ENCODE measurements at regions not wholly inside any gene's neighbourhood (a gene's known extent, or its start where the extent isn't known, plus 50 kb on each side); places are given as distances from the start of the nearest gene placed in this dataset.
"Not testable (repeated sequence)": the region's sequence is repeated elsewhere in the genome, so short reads cannot be mapped to it uniquely, and the experiment has no call there.

DNA sequence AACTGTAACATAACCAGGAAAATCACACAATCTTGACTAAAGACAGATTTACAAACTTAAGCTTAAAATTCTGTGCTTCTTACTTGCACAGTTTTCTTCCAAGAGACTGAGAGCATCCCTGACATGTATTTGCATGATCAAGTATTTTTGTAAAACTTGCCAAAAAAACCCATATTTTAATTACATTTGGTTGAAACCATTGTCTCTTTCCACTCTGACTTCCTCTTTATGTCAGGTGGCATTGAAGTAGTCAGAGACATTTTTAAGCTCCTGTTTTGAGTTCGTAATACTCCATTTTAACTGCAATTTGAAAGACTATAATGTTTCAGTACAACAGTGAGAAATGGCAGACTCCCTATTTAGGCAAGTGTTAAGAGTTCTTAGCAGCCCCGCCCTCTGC lies 103.6 kb downstream of the ATXN7L3B start:
- intact Hi-C loops (cut with micrococcal nuclease): no loop called here
- Mint-ChIP-seq H3K27ac (no peak overlapping the region), H3K36me3 (ENCODE audit: low read depth) (no peaks in the 10 kb centered on the region), H3K27me3 (ENCODE audit: low read depth) (no peaks in the 10 kb centered on the region), H3K4me1 (ENCODE audit: low read depth) (no peaks in the 10 kb centered on the region), H3K4me3 (ENCODE audit: low read depth) (no peak overlapping the region), H3K9me3 (no peaks in the 10 kb centered on the region)
- no peak for DNase-seq (ENCODE audit: low spot score)

DNA sequence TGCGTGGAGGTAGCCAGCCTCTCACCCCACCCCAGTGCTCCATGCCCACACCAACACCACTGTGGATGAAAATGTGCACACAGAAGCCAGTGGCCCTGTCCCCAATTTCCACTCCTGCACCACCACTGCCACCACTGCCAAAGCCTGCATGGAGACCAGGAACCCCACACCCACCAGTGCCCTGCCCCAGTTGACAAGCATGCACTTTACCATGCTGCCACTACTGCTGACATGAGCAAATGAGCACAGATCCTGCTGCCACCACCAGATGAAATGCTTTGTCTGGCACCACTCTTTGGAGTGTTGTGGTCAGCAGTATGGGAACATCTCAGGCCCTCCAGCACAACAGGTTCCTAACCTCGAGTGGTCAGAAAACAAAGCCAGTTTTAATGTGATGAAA lies 104.1 kb downstream of the ATXN7L3B start:
- Mint-ChIP-seq H3K9me3 (no peaks in the 10 kb centered on the region), H3K27ac (no peak overlapping the region), H3K36me3 (ENCODE audit: low read depth) (no peaks in the 10 kb centered on the region), H3K4me3 (ENCODE audit: low read depth) (no peak overlapping the region), H3K27me3 (ENCODE audit: low read depth) (no peaks in the 10 kb centered on the region), H3K4me1 (ENCODE audit: low read depth) (no peaks in the 10 kb centered on the region)
- DNase-seq (ENCODE audit: low spot score): no peak
- intact Hi-C loops (cut with micrococcal nuclease): no loop called here

DNA sequence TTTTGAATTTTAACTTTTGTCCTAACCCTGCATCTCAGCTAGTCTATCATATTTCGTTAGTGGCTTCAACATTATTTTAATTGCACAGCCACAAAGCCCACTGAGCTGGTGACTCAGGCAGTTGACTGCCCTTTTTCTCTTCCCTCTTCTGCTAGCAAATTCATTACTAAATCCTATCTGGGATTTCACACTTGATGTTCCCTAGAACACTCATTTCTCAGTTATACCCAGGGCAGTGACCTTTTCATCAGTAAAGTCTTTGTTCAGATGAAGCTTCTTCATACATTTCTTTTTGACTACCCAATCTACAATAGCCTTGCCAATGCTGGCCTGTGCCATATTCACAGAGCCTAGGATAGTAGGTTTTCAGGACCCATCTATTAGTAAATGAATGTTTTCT lies 107.0 kb downstream of the ATXN7L3B start:
- intact Hi-C loops (cut with micrococcal nuclease): no loop called here
- no peak overlapping the region for H3K4me3 Mint-ChIP-seq (ENCODE audit: low read depth)
- no peaks in the 10 kb centered on the region for H3K9me3 Mint-ChIP-seq
- no peaks in the 10 kb centered on the region for H3K4me1 Mint-ChIP-seq (ENCODE audit: low read depth)
- no peak for DNase-seq (ENCODE audit: low spot score)
- H3K36me3 Mint-ChIP-seq (ENCODE audit: low read depth): no peaks in the 10 kb centered on the region
- no peaks in the 10 kb centered on the region for H3K27me3 Mint-ChIP-seq (ENCODE audit: low read depth)
- no peak overlapping the region for H3K27ac Mint-ChIP-seq

DNA sequence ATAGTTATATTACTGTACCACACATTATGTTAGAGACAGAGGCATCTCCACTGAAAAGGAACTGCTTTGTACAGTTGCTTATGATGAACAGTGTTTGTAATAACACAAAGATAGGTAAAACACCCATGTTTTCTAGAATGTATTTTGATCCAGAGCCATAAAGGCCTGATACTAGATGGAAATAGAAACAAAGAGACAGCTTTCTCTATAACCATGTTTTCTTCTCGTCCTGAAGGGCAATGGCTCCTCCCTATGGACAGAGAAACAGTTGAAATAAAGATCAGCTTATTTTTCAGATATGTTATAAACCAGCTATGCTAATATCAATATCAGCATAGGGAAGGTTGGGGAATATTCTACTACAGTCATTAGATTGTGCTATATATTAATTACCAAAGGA lies 109.2 kb downstream of the ATXN7L3B start:
- intact Hi-C loops (cut with micrococcal nuclease): no loop called here
- Mint-ChIP-seq H3K27me3 (ENCODE audit: low read depth) (no peaks in the 10 kb centered on the region), H3K4me1 (ENCODE audit: low read depth) (no peaks in the 10 kb centered on the region), H3K36me3 (ENCODE audit: low read depth) (no peaks in the 10 kb centered on the region), H3K4me3 (ENCODE audit: low read depth) (no peak overlapping the region), H3K9me3 (no peaks in the 10 kb centered on the region), H3K27ac (no peak overlapping the region)
- DNase-seq (ENCODE audit: low spot score): no peak

DNA sequence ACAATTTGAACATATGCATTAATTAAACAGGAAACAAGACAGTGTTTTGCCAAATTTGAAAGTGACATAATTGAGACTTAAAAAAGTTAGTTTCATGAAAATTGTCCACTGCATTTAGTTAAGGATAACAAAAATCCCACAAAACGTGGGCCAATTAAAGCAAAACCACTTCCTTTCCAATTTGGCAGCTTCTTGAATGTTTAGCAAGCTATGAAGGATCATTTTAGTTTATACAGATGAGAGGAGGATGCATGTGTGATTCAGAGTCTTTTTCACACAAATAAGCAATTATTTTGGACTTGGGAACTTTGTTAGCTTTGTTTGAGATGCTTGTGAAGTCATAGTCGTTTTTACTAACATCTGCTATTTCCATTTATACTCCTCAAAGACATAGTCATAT lies 109.6 kb downstream of the ATXN7L3B start:
- intact Hi-C loops (cut with micrococcal nuclease): no loop called here
- no peak for DNase-seq (ENCODE audit: low spot score)

DNA sequence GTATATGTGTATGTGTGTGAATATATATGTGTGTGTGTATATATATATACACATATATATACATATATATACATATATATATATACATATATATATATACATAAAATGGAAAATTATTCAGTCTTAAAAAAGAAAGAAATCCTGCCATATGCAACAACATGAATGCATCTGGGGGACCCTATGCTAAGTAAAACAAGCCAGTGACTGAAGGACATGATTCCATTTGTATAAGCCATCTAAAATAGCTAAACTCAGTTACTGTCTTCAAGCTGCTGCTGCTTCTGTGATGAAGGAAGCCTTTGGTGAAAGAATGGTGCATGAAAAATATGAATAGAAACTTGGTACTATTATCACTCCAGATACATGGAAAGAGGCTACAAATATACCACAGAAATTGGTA lies 118.6 kb downstream of the ATXN7L3B start:
- H3K4me3 Mint-ChIP-seq (ENCODE audit: low read depth): no peak overlapping the region
- no peaks in the 10 kb centered on the region for H3K36me3 Mint-ChIP-seq (ENCODE audit: low read depth)
- no peak for DNase-seq (ENCODE audit: low spot score)
- H3K27ac Mint-ChIP-seq: no peak overlapping the region
- H3K4me1 Mint-ChIP-seq (ENCODE audit: low read depth): no peaks in the 10 kb centered on the region
- H3K27me3 Mint-ChIP-seq (ENCODE audit: low read depth): no peaks in the 10 kb centered on the region
- no peaks in the 10 kb centered on the region for H3K9me3 Mint-ChIP-seq
- intact Hi-C loops (cut with micrococcal nuclease): no loop called here

More for the DNA sequence above, 109.6 kb downstream of the ATXN7L3B start:
- Mint-ChIP-seq H3K4me3 (ENCODE audit: low read depth) (no peak overlapping the region), H3K36me3 (ENCODE audit: low read depth) (no peaks in the 10 kb centered on the region), H3K4me1 (ENCODE audit: low read depth) (no peaks in the 10 kb centered on the region), H3K27me3 (ENCODE audit: low read depth) (no peaks in the 10 kb centered on the region), H3K27ac (no peak overlapping the region), H3K9me3 (no peaks in the 10 kb centered on the region)

DNA sequence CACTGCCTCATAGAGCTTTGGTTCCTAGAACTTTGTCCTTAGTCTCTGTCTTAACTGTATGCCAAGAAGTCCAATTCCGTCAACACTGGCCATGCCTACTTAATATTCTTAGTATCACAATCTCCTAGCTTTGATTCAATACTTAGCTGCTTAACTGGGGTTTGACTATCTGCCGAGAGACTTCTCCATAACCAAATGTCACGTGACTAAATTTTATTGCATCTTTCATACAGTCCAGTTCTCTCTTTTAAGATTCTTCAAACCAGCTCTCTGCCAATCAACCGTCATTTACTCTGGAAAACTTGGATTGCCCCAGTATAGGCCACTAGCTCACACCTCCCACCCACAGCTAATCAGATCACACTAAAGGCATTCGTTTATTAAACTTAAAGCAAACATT lies 122.8 kb downstream of the ATXN7L3B start:
- Mint-ChIP-seq H3K27ac (no peak overlapping the region), H3K4me3 (ENCODE audit: low read depth) (no peak overlapping the region), H3K4me1 (ENCODE audit: low read depth) (no peaks in the 10 kb centered on the region), H3K27me3 (ENCODE audit: low read depth) (no peaks in the 10 kb centered on the region), H3K9me3 (no peaks in the 10 kb centered on the region), H3K36me3 (ENCODE audit: low read depth) (no peaks in the 10 kb centered on the region)
- intact Hi-C loops (cut with micrococcal nuclease): no loop called here
- no peak for DNase-seq (ENCODE audit: low spot score)

DNA sequence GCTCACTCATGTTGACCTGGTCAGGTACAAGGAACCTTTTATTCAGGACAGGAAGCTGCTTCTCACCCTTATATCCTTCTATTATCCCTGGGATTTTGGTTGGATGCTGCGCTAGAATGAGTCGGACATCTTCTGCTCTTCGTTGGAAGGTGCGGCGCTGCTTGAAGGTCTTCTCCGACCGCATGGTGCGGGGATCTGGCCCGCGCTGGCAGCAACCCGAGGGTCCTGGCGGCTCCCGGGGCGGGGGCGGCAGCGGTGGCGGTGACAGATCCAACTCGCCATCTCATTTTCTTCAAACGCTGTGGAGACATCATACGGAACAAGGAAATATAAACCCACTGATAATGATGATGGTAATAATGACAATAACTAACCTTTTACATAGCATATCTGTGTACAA lies 126.3 kb downstream of the ATXN7L3B start:
- H3K4me3 Mint-ChIP-seq (ENCODE audit: low read depth): no peak overlapping the region
- intact Hi-C loops (cut with micrococcal nuclease): no loop called here
- H3K36me3 Mint-ChIP-seq (ENCODE audit: low read depth): no peaks in the 10 kb centered on the region
- no peaks in the 10 kb centered on the region for H3K4me1 Mint-ChIP-seq (ENCODE audit: low read depth)
- H3K27ac Mint-ChIP-seq: no peak overlapping the region
- no peaks in the 10 kb centered on the region for H3K27me3 Mint-ChIP-seq (ENCODE audit: low read depth)
- DNase-seq (ENCODE audit: low spot score): no peak
- H3K9me3 Mint-ChIP-seq: no peaks in the 10 kb centered on the region

DNA sequence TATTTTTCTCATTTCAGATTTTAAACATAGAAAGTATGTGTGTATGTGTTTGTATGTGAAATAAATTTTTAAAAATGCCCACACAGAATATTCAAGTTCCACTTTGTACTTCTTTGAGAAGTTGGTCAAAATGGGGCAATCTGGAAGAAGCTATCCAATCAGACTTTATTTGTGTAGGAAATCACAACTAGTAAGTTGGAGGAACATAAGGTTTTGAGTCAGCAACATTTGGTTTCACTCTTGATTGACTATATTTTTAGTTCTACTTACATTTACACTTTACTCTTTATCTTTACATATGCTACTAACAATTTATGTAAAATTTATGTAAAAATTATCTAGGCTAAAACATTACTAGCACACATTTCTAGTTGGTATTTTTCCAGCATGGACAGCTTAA lies 128.1 kb downstream of the ATXN7L3B start:
- intact Hi-C loops (cut with micrococcal nuclease): no loop called here
- H3K4me3 Mint-ChIP-seq (ENCODE audit: low read depth): no peak overlapping the region
- H3K4me1 Mint-ChIP-seq (ENCODE audit: low read depth): no peaks in the 10 kb centered on the region
- no peak for DNase-seq (ENCODE audit: low spot score)
- no peaks in the 10 kb centered on the region for H3K9me3 Mint-ChIP-seq
- H3K36me3 Mint-ChIP-seq (ENCODE audit: low read depth): no peaks in the 10 kb centered on the region
- no peaks in the 10 kb centered on the region for H3K27me3 Mint-ChIP-seq (ENCODE audit: low read depth)
- no peak overlapping the region for H3K27ac Mint-ChIP-seq

DNA sequence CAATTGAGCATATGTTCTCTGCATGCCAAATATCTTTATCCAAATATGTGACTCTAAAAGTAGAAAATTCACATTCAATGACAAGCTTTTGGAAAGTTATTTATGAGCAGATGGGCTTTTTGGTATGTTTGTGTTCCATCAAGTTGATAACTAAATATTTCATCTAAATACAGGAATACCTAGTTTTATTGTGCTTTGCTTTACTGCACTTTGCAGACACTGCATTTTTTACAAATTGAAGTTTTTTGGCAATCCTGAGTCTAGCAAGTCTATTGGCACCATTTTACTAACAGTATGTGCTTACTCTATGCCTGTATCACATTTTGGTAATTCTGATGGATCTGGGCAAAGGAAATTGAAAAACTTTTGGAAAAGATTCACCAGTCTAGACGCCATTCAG lies 133.8 kb downstream of the ATXN7L3B start:
- intact Hi-C loops (cut with micrococcal nuclease): no loop called here
- Mint-ChIP-seq H3K4me3 (ENCODE audit: low read depth) (no peak overlapping the region), H3K36me3 (ENCODE audit: low read depth) (no peaks in the 10 kb centered on the region), H3K9me3 (no peaks in the 10 kb centered on the region), H3K27ac (no peak overlapping the region), H3K4me1 (ENCODE audit: low read depth) (no peaks in the 10 kb centered on the region), H3K27me3 (ENCODE audit: low read depth) (no peaks in the 10 kb centered on the region)
- DNase-seq (ENCODE audit: low spot score): no peak

DNA sequence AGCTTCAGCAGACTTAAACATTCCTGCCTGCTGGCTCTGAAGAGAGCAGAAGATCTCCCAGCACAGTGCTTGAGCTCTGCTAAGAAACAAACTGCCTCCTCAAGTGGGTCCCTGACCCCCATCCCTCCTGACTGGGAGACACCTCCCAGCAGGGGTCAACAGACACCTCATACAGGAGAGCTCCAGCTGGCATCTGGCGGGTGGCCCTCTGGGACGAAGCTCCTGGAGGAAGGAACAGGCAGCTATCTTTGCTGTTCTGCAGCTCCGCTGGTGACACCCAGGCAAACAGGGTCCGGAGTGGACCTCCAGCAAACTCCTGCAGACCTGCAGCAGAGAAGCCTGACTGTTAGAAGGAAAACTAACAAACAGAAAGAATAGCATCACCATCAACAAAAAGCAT lies 139.3 kb downstream of the ATXN7L3B start:
- H3K4me3 Mint-ChIP-seq (ENCODE audit: low read depth); intact Hi-C loops (cut with micrococcal nuclease); H3K4me1 Mint-ChIP-seq (ENCODE audit: low read depth); H3K36me3 Mint-ChIP-seq (ENCODE audit: low read depth); DNase-seq (ENCODE audit: low spot score); H3K27ac Mint-ChIP-seq; H3K27me3 Mint-ChIP-seq (ENCODE audit: low read depth); H3K9me3 Mint-ChIP-seq: not testable (repeated sequence)

DNA sequence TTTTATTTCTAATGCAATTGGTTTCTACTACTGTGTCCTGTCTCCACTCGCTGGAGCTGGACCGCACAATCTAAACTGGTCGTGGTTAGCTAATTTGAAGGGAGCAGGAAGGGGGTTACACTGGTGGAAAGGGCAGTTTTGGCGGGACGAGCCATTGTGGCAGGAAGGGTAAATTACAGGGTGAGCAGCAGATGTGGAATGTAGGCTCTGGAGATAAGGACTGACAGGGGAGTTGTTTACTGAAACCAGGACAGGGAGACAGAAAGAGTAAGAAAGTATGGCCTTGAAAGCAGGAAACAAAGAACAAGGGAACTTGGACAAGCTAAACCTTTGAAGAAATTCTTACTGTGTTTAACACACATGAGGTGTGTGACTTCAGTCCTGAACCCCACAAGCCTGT lies 147.8 kb downstream of the ATXN7L3B start:
- intact Hi-C loops (cut with micrococcal nuclease): no loop called here
- no peaks in the 10 kb centered on the region for H3K9me3 Mint-ChIP-seq

DNA sequence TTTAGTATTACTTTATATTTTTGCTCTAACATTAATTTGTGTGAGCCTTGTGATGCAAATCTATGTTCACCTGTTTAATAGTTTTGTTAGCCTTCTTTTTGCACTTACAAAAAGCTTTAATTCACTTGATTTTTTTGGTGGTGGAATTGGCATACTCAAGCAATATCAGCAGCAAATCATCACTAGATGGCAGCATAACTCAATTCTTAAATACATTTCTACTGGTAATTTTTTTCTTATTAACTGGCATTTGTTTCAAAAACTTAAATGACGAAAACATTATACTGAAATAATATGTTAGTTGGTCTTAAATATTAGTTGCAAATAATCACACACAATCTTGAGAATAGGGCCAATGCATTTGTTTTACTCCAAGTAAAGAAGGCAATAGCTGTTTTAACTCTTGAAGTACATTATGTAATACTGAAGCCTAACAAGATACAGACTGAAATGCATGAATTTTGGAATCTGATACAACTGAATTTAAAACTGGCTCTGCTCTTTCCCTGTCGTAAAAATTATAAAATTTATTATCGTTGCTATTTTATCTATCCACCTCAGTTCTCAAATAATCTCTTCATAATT lies 151.5 kb downstream of the ATXN7L3B start:
- Mint-ChIP-seq H3K4me1 (ENCODE audit: low read depth) (no peaks in the 10 kb centered on the region), H3K36me3 (ENCODE audit: low read depth) (no peaks in the 10 kb centered on the region), H3K9me3 (no peaks in the 10 kb centered on the region), H3K27ac (no peak overlapping the region), H3K27me3 (ENCODE audit: low read depth) (no peaks in the 10 kb centered on the region), H3K4me3 (ENCODE audit: low read depth) (no peak overlapping the region)
- no peak for DNase-seq (ENCODE audit: low spot score)
- intact Hi-C loops (cut with micrococcal nuclease): no loop called here

More for the DNA sequence above, 147.8 kb downstream of the ATXN7L3B start:
- Mint-ChIP-seq H3K4me3 (ENCODE audit: low read depth) (no peak overlapping the region), H3K27me3 (ENCODE audit: low read depth) (no peaks in the 10 kb centered on the region), H3K27ac (no peak overlapping the region), H3K36me3 (ENCODE audit: low read depth) (no peaks in the 10 kb centered on the region), H3K4me1 (ENCODE audit: low read depth) (no peaks in the 10 kb centered on the region)
- no peak for DNase-seq (ENCODE audit: low spot score)

DNA sequence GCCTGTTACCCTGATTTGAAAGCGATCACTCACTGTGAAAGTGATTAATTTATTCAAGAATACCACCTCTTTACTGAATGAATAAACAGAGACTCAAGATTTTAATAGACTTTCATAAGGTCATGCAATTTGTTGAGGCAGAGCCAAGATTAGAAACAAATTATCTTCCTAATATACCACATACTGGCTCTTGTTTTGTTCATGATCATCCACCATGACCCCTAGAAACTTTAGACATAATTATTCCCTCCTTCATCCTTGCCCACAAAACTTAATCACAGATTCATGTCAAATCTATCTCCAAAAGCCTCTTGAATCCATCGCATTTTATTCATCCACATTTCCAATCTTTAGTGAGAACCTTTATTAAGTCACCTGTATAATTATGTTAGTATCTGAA lies 152.3 kb downstream of the ATXN7L3B start:
- no peak overlapping the region for H3K27ac Mint-ChIP-seq
- no peaks in the 10 kb centered on the region for H3K36me3 Mint-ChIP-seq (ENCODE audit: low read depth)
- no peaks in the 10 kb centered on the region for H3K9me3 Mint-ChIP-seq
- no peak overlapping the region for H3K4me3 Mint-ChIP-seq (ENCODE audit: low read depth)
- no peaks in the 10 kb centered on the region for H3K4me1 Mint-ChIP-seq (ENCODE audit: low read depth)
- H3K27me3 Mint-ChIP-seq (ENCODE audit: low read depth): no peaks in the 10 kb centered on the region
- intact Hi-C loops (cut with micrococcal nuclease): no loop called here
- no peak for DNase-seq (ENCODE audit: low spot score)
